RWPE2 (cell line): ENCODE measurements at regions not wholly inside any gene's neighbourhood (a gene's known extent, or its start where the extent isn't known, plus 50 kb on each side); places are given as distances from the start of the nearest gene placed in this dataset.
"Not testable (repeated sequence)": the region's sequence is repeated elsewhere in the genome, so short reads cannot be mapped to it uniquely, and the experiment has no call there.

Experiments used
- ATAC-seq: fragments of 200-7000 bp; cut with Tn5 transposase; 3 replicates; pipeline ENCODE4 v1.9.1; 2021; ENCODE audit warnings: low read depth
- DNase-seq: peaks from one replicate; pipeline ENCODE4 v3.0.0-alpha.2; 2020; ENCODE audit warnings: low spot score
- H3K27ac ChIP-seq: fragments of 450-650 bp; 2 replicates; pipeline ENCODE4 v1.5.1; 2017; ENCODE audit warnings: mild to moderate bottlenecking; ENCODE audit not compliant: poor library complexity, severe bottlenecking
- H3K27me3 ChIP-seq: fragments of 250-450 bp; sonication (Bioruptor Pico); 2 replicates; pipeline ENCODE4 v1.5.1; 2021; ENCODE audit warnings: mild to moderate bottlenecking, moderate library complexity; ENCODE audit not compliant: insufficient read depth, poor library complexity, severe bottlenecking
- H3K36me3 ChIP-seq: fragments of 250-450 bp; sonication (Bioruptor Pico); 2 replicates; pipeline ENCODE4 v1.5.1; 2020; ENCODE audit warnings: low read depth, mild to moderate bottlenecking, moderate library complexity
- H3K4me1 ChIP-seq: fragments of 250-450 bp; sonication (Bioruptor Pico); 2 replicates; pipeline ENCODE4 v1.5.1; 2021; ENCODE audit warnings: mild to moderate bottlenecking, moderate library complexity; ENCODE audit not compliant: insufficient read depth, poor library complexity, severe bottlenecking
- H3K4me3 ChIP-seq: fragments of 250-450 bp; sonication (Bioruptor Pico); 2 replicates; pipeline ENCODE4 v1.5.1; 2021; ENCODE audit warnings: mild to moderate bottlenecking, moderate library complexity; ENCODE audit not compliant: severe bottlenecking
- H3K9me3 ChIP-seq: fragments of 250-450 bp; sonication (Bioruptor Pico); 2 replicates; pipeline ENCODE4 v1.5.1; 2021; ENCODE audit warnings: mild to moderate bottlenecking, moderate library complexity; ENCODE audit not compliant: severe bottlenecking
- TF ChIP-seq, protein P1 (sequence below): fragments of 450-650 bp; IDR thresholded peaks from one replicate; pipeline ENCODE4 v1.5.1; 2017; ENCODE audit warnings: mild to moderate bottlenecking, moderate library complexity; ENCODE audit not compliant: poor library complexity, severe bottlenecking

DNA sequence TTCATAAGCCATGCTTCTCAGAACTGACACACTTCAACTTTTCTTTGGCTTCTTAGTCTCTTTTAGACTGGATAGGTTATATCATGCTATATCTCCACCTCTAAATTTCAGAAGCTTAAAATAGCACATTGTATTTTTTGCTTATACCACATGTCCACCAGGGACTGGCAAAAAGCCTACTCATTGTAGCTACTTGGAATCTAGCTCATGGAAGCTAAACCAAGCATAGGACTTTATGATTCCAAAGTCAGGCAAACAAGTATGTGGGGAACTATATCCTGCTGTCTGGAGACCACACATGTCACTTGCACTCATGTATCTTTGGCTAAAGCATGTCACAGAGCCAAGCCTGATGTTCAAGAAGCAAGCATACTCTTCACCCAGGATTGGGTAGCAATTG lies 245.0 kb upstream of the RASGRP1 start:
- H3K4me3 ChIP-seq, result no peak overlapping the region
- no peaks in the 10 kb centered on the region for H3K9me3 ChIP-seq
- no peaks in the 10 kb centered on the region for H3K36me3 ChIP-seq
- no peaks in the 10 kb centered on the region for H3K4me1 ChIP-seq
- peaks cover 5% of the 10 kb centered on the region for H3K27me3 ChIP-seq
- no peak for ATAC-seq
- H3K27ac ChIP-seq, result no peak overlapping the region
- no peak for DNase-seq
- TF ChIP-seq, protein P1, sequence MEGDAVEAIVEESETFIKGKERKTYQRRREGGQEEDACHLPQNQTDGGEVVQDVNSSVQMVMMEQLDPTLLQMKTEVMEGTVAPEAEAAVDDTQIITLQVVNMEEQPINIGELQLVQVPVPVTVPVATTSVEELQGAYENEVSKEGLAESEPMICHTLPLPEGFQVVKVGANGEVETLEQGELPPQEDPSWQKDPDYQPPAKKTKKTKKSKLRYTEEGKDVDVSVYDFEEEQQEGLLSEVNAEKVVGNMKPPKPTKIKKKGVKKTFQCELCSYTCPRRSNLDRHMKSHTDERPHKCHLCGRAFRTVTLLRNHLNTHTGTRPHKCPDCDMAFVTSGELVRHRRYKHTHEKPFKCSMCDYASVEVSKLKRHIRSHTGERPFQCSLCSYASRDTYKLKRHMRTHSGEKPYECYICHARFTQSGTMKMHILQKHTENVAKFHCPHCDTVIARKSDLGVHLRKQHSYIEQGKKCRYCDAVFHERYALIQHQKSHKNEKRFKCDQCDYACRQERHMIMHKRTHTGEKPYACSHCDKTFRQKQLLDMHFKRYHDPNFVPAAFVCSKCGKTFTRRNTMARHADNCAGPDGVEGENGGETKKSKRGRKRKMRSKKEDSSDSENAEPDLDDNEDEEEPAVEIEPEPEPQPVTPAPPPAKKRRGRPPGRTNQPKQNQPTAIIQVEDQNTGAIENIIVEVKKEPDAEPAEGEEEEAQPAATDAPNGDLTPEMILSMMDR, result no peak

DNA sequence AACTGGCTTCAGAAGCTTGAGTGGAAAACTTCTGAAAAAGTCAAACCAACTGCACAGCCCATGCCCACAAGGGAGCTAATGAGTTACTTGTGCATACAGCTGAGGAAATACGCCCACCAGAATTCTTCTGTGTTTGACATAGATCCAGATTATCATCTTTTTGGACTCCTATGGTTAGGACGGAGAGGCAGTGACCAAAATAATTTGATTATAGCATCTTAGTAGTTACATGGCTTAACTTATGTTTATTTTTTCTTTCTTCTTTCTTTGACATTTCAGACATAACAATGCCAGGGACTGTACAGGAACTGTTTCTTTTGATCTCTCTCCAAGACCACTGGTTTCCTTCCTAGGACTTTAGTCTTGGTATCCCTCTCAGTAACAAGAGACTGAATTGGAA lies 246.1 kb upstream of the RASGRP1 start:
- ATAC-seq (no peak), DNase-seq (no peak)
- TF ChIP-seq, protein P1, result no peak
- Histone ChIP-seq H3K9me3 (no peaks in the 10 kb centered on the region), H3K36me3 (no peaks in the 10 kb centered on the region), H3K4me3 (no peak overlapping the region), H3K4me1 (no peaks in the 10 kb centered on the region), H3K27me3 (peaks cover under 1% of the 10 kb centered on the region), H3K27ac (no peak overlapping the region)

DNA sequence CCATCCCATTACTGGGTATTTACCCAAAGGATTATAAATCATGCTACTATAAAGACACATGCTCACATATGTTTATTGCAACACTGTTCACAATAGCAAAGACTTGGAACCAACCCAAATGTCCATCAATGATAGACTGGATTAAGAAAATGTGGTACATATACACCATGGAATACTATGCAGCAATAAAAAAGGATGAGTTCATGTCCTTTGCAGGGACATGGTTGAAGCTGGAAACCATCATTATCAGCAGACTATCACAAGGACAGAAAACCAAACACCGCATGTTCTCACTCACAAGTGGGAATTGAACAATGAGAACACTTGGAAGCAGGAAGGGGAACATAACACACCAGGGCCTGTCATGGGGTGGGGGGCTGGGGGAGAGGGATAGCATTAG lies 249.6 kb upstream of the RASGRP1 start:
- not testable (repeated sequence) for H3K9me3 ChIP-seq, H3K4me1 ChIP-seq, H3K27ac ChIP-seq, DNase-seq, H3K36me3 ChIP-seq, H3K4me3 ChIP-seq, H3K27me3 ChIP-seq, ATAC-seq

DNA sequence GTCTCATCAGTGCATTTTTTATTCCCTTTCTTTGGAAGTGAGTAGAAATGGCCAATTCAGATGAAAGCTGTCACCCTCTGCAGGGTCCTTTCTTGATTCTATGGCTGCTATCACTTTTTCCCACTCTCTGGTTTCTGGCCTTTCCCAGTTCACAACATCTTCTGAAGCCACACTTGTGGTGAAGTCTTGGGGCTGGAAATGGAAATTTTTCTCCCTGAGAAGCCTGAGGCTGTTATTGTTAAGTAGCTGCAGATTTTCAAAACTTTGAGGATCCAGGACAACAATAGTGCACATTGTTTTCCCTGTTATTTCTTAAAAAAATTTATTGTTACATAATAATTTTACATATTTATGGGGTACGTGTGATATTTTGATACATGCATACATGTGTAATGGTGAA lies 250.3 kb upstream of the RASGRP1 start:
- Histone ChIP-seq H3K9me3 (no peaks in the 10 kb centered on the region), H3K36me3 (no peaks in the 10 kb centered on the region), H3K27me3 (no peaks in the 10 kb centered on the region), H3K4me1 (no peaks in the 10 kb centered on the region), H3K4me3 (no peak overlapping the region), H3K27ac (no peak overlapping the region)
- DNase-seq (no peak), ATAC-seq (no peak)
- TF ChIP-seq, protein P1, result no peak

DNA sequence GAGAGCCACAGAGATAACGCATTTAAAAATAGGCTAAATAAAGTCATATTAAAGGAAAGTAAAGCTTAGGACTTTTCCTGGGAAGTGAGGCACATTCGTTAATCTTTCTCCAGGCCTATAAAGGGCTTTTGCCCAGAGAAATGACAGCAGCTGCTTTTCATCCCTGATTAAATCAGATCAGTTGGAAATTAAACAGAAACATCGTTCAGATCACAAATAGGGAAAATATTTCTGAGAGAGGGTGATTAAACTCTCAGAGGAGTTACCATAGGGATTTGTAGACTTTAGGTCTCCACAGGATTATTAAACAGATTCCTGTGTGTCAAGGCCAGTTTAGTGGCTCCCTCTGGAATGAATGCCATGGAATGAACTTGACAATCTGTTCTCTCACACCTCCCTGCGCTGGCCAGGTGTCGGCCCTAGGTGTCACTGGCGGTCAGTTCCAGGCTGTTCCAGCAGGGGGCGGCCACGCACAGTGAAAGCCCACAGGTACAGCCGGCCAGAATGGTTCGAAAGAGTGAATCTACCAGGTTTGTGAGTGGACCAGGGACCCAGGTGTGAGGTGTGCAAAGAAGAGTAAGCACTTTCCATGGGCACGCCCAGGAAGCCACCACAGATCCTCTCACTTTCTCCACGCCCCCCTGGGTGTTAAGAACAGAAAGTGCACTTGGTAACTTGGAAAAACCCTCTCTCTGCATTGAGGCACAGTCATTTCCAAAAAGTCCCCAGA lies 253.0 kb upstream of the RASGRP1 start:
- peak; percentile 99 for ATAC-seq
- Histone ChIP-seq H3K4me1 (no peaks in the 10 kb centered on the region), H3K9me3 (no peaks in the 10 kb centered on the region), H3K36me3 (no peaks in the 10 kb centered on the region), H3K4me3 (no peak overlapping the region), H3K27me3 (no peaks in the 10 kb centered on the region), H3K27ac (no peak overlapping the region)
- TF ChIP-seq, protein P1, result peak; percentile 100
- peak; percentile 87 for DNase-seq
